VCaP (cell line): ENCODE measurements at regions not wholly inside any gene's neighbourhood (a gene's known extent, or its start where the extent isn't known, plus 50 kb on each side); places are given as distances from the start of the nearest gene placed in this dataset.

Experiments
- H3K27ac ChIP-seq: fragments of 450-650 bp; 2 replicates; pipeline ENCODE4 v1.5.1; 2017
- CTCF ChIP-seq: fragments of 450-650 bp; conservative IDR thresholded peaks from 2 replicates; pipeline ENCODE4 v1.5.1; 2017; ENCODE audit warnings: mild to moderate bottlenecking, moderate library complexity

DNA sequence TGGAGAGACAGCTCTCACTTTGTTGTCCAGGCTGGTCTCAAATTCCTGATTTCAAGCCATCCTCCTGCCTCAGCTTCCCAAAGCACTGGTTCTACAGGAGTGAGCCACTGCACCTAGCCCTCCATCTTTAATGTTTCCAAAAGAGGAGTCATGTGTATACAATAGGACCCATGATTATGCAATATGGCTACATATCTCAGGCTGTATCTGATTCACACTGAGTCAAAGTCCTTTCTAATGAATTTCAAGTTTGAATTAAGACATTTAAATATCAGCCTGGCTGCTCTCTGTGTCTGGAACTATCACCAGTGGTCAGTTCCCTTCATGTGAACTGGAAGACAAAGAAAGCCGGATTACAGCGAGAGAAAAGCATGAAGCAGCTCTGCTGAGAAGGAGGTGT, 90.5 kb downstream of the MINAR1 start:
- H3K27ac ChIP-seq, result no peak overlapping the region
- TF ChIP-seq CTCF, result no peak

DNA sequence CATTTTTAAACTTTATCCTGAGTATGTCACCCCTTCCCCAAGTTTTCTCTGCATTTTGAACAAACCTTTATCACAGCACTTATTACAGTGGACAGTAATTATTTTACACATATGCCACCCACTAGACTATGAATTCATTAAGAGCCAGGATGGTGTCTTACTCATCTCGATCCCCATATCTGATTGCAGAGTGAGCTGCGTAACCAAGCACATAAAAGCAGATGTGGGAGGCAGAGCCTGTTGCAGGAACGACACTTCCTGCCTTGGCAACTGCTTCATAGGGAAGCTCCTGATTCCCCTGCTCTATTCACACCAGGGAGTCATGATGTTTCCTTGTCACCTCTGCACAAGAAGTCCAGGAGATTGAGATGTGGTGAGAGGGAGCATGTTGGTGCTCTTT, 91.1 kb downstream of the MINAR1 start:
- TF ChIP-seq CTCF, result no peak
- no peak overlapping the region for H3K27ac ChIP-seq

- TF ChIP-seq CTCF, result no peak
- H3K27ac ChIP-seq, result no peak overlapping the region
These were observed 92.4 kb downstream of the MINAR1 start for GRCh38 chr15:79524531-79524930.

GRCh38 chr15:79526376-79526775, 94.2 kb downstream of the MINAR1 start:
- TF ChIP-seq CTCF, result no peak
- H3K27ac ChIP-seq, result no peak overlapping the region

DNA sequence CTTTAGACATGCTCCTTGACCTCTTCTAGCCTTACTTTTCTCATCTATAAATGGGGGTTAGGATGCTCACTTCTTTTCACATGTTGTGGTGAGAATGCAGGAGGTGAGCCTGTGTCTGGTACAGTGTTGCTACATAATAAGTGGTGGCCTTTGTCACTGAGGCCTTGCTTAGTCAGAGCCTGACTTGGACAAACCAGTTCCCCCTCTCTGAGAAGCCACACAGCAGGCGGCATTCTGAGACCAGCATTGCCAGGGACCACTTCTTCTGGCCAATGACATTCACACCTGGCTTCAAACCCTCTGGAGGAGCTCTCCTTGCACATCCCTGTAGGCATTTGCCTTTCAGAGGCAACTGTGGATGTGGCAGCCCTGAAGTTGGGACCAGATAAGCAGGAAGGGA, 95.7 kb downstream of the MINAR1 start:
- TF ChIP-seq CTCF, result no peak
- H3K27ac ChIP-seq, result no peak overlapping the region

DNA sequence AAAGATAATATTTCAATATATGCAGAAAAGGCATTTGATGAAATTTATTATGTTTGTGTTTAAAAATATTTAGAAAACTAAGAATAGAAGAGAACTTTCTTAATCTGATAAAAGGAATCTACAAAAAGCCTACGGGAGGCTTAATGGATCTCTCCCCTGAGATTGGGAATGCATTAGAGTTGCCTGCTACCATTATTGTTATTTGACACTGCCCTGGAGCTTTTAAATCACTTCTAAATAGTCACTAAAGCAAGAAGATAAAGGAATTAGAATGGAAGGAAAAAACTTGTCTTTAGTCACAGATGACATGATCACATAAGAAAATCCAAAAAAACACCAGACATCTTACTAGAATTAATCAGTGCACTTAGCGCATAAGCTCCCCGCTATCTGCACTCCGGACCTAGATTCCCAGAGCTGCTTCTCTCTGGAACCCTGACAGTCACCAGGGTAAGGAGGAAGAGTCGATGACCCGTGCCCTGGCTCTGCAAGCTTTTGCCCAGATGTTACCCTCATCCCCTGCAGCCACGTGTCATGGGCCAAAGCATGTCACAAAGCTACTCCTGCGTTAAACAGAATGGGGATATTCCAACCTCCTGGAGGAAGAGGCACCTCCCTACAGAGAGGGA, 97.1 kb downstream of the MINAR1 start:
- no peak for TF ChIP-seq CTCF
- no peak overlapping the region for H3K27ac ChIP-seq

DNA sequence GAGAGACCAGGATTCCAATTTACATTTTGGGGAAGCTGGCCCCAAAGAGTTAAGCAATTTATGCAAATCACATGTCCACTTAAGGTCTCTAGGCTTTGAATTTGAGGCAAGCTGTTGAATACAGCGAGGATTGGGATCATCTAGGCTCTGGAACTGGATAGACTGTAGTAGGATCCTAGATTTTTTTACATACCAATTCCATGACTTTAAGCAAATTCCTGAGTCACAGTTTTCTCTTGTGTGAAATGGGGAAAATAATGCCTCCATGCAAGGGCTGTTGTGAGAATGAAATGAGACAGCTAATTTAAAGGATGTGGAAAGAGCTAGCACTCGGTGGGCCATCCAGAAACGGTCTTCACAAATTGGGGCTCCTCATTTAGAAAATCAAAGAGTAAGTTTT, 103.4 kb downstream of the MINAR1 start:
- TF ChIP-seq CTCF, result no peak

More for the DNA sequence above, 103.4 kb downstream of the MINAR1 start:
- no peak overlapping the region for H3K27ac ChIP-seq
